Hepatocyte (in vitro differentiated cells): ENCODE measurements at regions not wholly inside any gene's neighbourhood (a gene's known extent, or its start where the extent isn't known, plus 50 kb on each side); places are given as distances from the start of the nearest gene placed in this dataset.

ENCODE experiments used
- DNase-seq: peaks from one replicate; pipeline ENCODE4 v3.0.0-alpha.2; 2016; ENCODE audit warnings: low spot score
- H2AFZ ChIP-seq: fragments of 200-600 bp; sonication (generic); 2 replicates; pipeline ENCODE4 v1.6.0; 2016; ENCODE audit warnings: antibody characterized with exemption, mild to moderate bottlenecking
- H3K27ac ChIP-seq: fragments of 200-600 bp; sonication (generic); 2 replicates; pipeline ENCODE4 v1.5.1; 2016; ENCODE audit warnings: mild to moderate bottlenecking
- H3K27me3 ChIP-seq: fragments of 200-600 bp; sonication (generic); 2 replicates; pipeline ENCODE4 v1.6.1; 2016
- H3K36me3 ChIP-seq: fragments of 200-600 bp; sonication (generic); replicated peaks from 2 replicates; pipeline ENCODE4 v1.5.1; 2016; ENCODE audit warnings: low read depth; ENCODE audit not compliant: insufficient read depth
- H3K4me1 ChIP-seq: fragments of 200-600 bp; sonication (generic); 2 replicates; pipeline ENCODE4 v1.5.1; 2016; ENCODE audit warnings: mild to moderate bottlenecking, moderate library complexity; ENCODE audit not compliant: insufficient read depth
- H3K4me2 ChIP-seq: fragments of 200-600 bp; sonication (generic); 2 replicates; pipeline ENCODE4 v1.6.0; 2016
- H3K4me3 ChIP-seq: fragments of 200-600 bp; sonication (generic); 2 replicates; pipeline ENCODE4 v1.5.1; 2016; ENCODE audit warnings: mild to moderate bottlenecking
- H3K79me2 ChIP-seq: fragments of 200-600 bp; sonication (generic); 2 replicates; pipeline ENCODE4 v1.6.0; 2017; ENCODE audit warnings: mild to moderate bottlenecking
- H3K9me2 ChIP-seq: fragments of 200-600 bp; sonication (generic); replicated peaks from 2 replicates; pipeline ENCODE4 v1.6.0; 2017; ENCODE audit warnings: mild to moderate bottlenecking; ENCODE audit not compliant: insufficient read depth
- H3K9me3 ChIP-seq: fragments of 200-600 bp; sonication (generic); 2 replicates; pipeline ENCODE4 v1.5.1; 2016; ENCODE audit warnings: low read depth, mild to moderate bottlenecking
- H4K20me1 ChIP-seq: fragments of 200-600 bp; sonication (generic); 2 replicates; pipeline ENCODE4 v1.6.0; 2016; ENCODE audit warnings: mild to moderate bottlenecking; ENCODE audit not compliant: insufficient read depth, poor library complexity, severe bottlenecking
- EZH2 ChIP-seq: fragments of 200-600 bp; sonication (generic); IDR thresholded peaks from 2 replicates; pipeline ENCODE4 v1.6.1; 2016; ENCODE audit warnings: antibody characterized with exemption, mild to moderate bottlenecking, borderline replicate concordance
- EZH2phosphoT487 ChIP-seq: fragments of 200-600 bp; sonication (generic); IDR thresholded peaks from one replicate; pipeline ENCODE4 v1.6.1; 2018; ENCODE audit warnings: antibody characterized with exemption, mild to moderate bottlenecking, low read depth, moderate library complexity; ENCODE audit not compliant: unreplicated experiment, severe bottlenecking
- WGBS: methylation state at CpG from one replicate; pipeline ENCODE4 v1.1.6; 2016; ENCODE audit warnings: low lambda C conversion rate; ENCODE audit errors: missing lambda C conversion rate; 5-methylcytosine and 5-hydroxymethylcytosine counted together
- TF ChIP-seq, protein P1 (sequence below): fragments of 200-600 bp; sonication (generic); IDR thresholded peaks from 2 replicates; pipeline ENCODE4 v1.5.1; 2016; ENCODE audit warnings: antibody characterized with exemption, mild to moderate bottlenecking; ENCODE audit not compliant: poor library complexity

GRCh38 chr11:36837831-36838437, 239.9 kb upstream of the RAG2 start:
- WGBS, result 66% methylated on average over 1 of the region's 1 CpG
- no peak overlapping the region for H3K4me2 ChIP-seq
- TF ChIP-seq, protein P1, sequence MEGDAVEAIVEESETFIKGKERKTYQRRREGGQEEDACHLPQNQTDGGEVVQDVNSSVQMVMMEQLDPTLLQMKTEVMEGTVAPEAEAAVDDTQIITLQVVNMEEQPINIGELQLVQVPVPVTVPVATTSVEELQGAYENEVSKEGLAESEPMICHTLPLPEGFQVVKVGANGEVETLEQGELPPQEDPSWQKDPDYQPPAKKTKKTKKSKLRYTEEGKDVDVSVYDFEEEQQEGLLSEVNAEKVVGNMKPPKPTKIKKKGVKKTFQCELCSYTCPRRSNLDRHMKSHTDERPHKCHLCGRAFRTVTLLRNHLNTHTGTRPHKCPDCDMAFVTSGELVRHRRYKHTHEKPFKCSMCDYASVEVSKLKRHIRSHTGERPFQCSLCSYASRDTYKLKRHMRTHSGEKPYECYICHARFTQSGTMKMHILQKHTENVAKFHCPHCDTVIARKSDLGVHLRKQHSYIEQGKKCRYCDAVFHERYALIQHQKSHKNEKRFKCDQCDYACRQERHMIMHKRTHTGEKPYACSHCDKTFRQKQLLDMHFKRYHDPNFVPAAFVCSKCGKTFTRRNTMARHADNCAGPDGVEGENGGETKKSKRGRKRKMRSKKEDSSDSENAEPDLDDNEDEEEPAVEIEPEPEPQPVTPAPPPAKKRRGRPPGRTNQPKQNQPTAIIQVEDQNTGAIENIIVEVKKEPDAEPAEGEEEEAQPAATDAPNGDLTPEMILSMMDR, result no peak
- TF ChIP-seq EZH2 (no peak), EZH2phosphoT487 (no peak)
- no peak overlapping the region for H3K4me3 ChIP-seq
- no peaks in the 10 kb centered on the region for H3K4me1 ChIP-seq
- no peak for DNase-seq
- H3K27me3 ChIP-seq, result no peaks in the 10 kb centered on the region
- H3K9me2 ChIP-seq, result no peaks in the 10 kb centered on the region
- H2AFZ ChIP-seq, result no peak overlapping the region
- no peaks in the 10 kb centered on the region for H3K9me3 ChIP-seq
- no peaks in the 10 kb centered on the region for H3K36me3 ChIP-seq
- no peaks in the 10 kb centered on the region for H4K20me1 ChIP-seq
- no peaks in the 10 kb centered on the region for H3K79me2 ChIP-seq
- H3K27ac ChIP-seq, result no peak overlapping the region

- Histone ChIP-seq H4K20me1 (no peaks in the 10 kb centered on the region), H3K4me3 (no peak overlapping the region), H3K27ac (no peak overlapping the region), H3K27me3 (no peaks in the 10 kb centered on the region), H3K9me3 (no peaks in the 10 kb centered on the region), H3K9me2 (no peaks in the 10 kb centered on the region), H3K4me2 (no peak overlapping the region), H3K36me3 (no peaks in the 10 kb centered on the region), H2AFZ (no peak overlapping the region), H3K79me2 (no peaks in the 10 kb centered on the region), H3K4me1 (no peaks in the 10 kb centered on the region)
- WGBS, result 92% methylated on average over 10 of the region's 10 CpGs
- DNase-seq, result no peak
- TF ChIP-seq EZH2 (no peak), EZH2phosphoT487 (no peak)
- TF ChIP-seq, protein P1, result no peak
These were observed 227.2 kb upstream of the RAG2 start for GRCh38 chr11:36825251-36825650.

GRCh38 chr11:36824349-36824748, 226.3 kb upstream of the RAG2 start:
- H2AFZ ChIP-seq, result no peak overlapping the region
- no peaks in the 10 kb centered on the region for H3K4me1 ChIP-seq
- no peaks in the 10 kb centered on the region for H3K9me3 ChIP-seq
- no peak for TF ChIP-seq EZH2
- TF ChIP-seq, protein P1, result no peak
- no peak for TF ChIP-seq EZH2phosphoT487
- no peaks in the 10 kb centered on the region for H3K9me2 ChIP-seq
- H3K36me3 ChIP-seq, result no peaks in the 10 kb centered on the region
- no peaks in the 10 kb centered on the region for H3K79me2 ChIP-seq
- DNase-seq, result no peak
- H3K4me3 ChIP-seq, result no peak overlapping the region
- no peak overlapping the region for H3K4me2 ChIP-seq
- H3K27ac ChIP-seq, result no peak overlapping the region
- no peaks in the 10 kb centered on the region for H3K27me3 ChIP-seq
- WGBS, result 93% methylated on average over 1 of the region's 1 CpG
- no peaks in the 10 kb centered on the region for H4K20me1 ChIP-seq
